Vagina (tissue), 2 donors: ENCODE measurements at regions not wholly inside any gene's neighbourhood (a gene's known extent, or its start where the extent isn't known, plus 50 kb on each side); places are given as distances from the start of the nearest gene placed in this dataset.
A peak's percentile ranks its signal among the peaks of the same experiment; 100 is the strongest.

Experiments used
- DNase-seq, 2 donors: peaks; one replicate each; pipeline ENCODE4 v3.0.0-alpha.2; 2017; ENCODE audit errors: extremely low spot score in 2 of 2
- H3K27ac ChIP-seq: fragments of 200-600 bp; sonication (generic); one replicate; pipeline ENCODE4 v1.5.1; 2019
- H3K27me3 ChIP-seq: fragments of 200-600 bp; sonication (generic); one replicate; pipeline ENCODE4 v1.5.1; 2019
- H3K36me3 ChIP-seq, 2 donors: fragments of 200-600 bp; sonication (generic); one replicate each; pipeline ENCODE4 v1.5.1; 2017 to 2019
- H3K4me1 ChIP-seq: fragments of 200-600 bp; sonication (generic); one replicate; pipeline ENCODE4 v1.5.1; 2019
- H3K4me3 ChIP-seq, 2 donors: fragments of 200-600 bp; sonication (generic); 1 replicate in 1 of 2; 2 replicates in 1 of 2; pipeline ENCODE4 v1.5.1; 2016 to 2019
- H3K9me3 ChIP-seq: fragments of 200-600 bp; sonication (generic); one replicate; pipeline ENCODE4 v1.5.1; 2019
- POLR2A ChIP-seq, 2 donors: fragments of 450-650 bp; IDR thresholded peaks; one replicate each; pipeline ENCODE4 v1.6.1; 2017; ENCODE audit warnings: antibody characterized with exemption in 2 of 2, mild to moderate bottlenecking in 2 of 2, moderate library complexity in 2 of 2
- POLR2AphosphoS5 ChIP-seq, 2 donors: sonication (generic); formaldehyde crosslinking; IDR thresholded peaks; one replicate each; pipeline ENCODE4 v1.9.0; 2017; ENCODE audit warnings: antibody characterized with exemption in 2 of 2, mild to moderate bottlenecking in 2 of 2, low read depth in 1 of 2; ENCODE audit not compliant: insufficient read depth in 1 of 2
- intact Hi-C: fragments of 100-400 bp; cut with DNase I; formaldehyde crosslinking; loops from one replicate; pipeline ENCODE4 v1.15.1; 2023
- TF ChIP-seq, protein P1 (sequence below), 3 experiments: fragments of 450-650 bp in 2 of 3; fragments of 200-600 bp in 1 of 3; sonication (generic) in 1 of 3; IDR thresholded peaks; one replicate each; pipeline ENCODE4 v1.5.1; 2017 to 2019; ENCODE audit warnings: antibody characterized with exemption in 3 of 3, mild to moderate bottlenecking in 2 of 3, moderate library complexity in 2 of 3

DNA sequence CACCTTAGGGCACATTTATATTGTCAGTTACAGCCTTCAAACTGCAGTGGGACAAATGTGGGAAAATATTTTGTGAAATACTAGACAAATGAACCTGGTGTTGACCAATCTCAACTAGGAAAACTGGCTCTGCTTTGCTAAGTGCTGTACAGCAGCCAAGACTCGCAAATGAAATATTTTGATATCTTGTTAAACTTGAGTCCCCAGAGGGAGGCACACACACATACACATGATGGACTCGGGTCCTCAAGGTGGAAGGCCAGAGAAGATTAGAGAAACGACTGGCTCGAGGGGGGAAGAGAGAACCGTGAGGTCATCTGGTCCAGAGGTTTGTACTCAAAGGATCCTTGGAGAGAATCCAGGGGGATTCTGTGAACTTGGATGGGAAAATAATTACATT lies 67.3 kb upstream of the JAG1 start:
- TF ChIP-seq, protein P1, sequence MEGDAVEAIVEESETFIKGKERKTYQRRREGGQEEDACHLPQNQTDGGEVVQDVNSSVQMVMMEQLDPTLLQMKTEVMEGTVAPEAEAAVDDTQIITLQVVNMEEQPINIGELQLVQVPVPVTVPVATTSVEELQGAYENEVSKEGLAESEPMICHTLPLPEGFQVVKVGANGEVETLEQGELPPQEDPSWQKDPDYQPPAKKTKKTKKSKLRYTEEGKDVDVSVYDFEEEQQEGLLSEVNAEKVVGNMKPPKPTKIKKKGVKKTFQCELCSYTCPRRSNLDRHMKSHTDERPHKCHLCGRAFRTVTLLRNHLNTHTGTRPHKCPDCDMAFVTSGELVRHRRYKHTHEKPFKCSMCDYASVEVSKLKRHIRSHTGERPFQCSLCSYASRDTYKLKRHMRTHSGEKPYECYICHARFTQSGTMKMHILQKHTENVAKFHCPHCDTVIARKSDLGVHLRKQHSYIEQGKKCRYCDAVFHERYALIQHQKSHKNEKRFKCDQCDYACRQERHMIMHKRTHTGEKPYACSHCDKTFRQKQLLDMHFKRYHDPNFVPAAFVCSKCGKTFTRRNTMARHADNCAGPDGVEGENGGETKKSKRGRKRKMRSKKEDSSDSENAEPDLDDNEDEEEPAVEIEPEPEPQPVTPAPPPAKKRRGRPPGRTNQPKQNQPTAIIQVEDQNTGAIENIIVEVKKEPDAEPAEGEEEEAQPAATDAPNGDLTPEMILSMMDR (IDR thresholded peaks at IDR 0.05) = no peak
- TF ChIP-seq POLR2A (IDR thresholded peaks at IDR 0.05) (no peak), POLR2AphosphoS5 (IDR thresholded peaks at IDR 0.05; ENCODE audit: insufficient read depth in 1 of 2, low read depth in 1 of 2) (no peak)
- H3K27ac ChIP-seq = peak overlapping the region; percentile 21
- H3K36me3 ChIP-seq = no peaks in the 10 kb centered on the region
- DNase-seq = no peak
- no peaks in the 10 kb centered on the region for H3K27me3 ChIP-seq
- no peak overlapping the region for H3K4me3 ChIP-seq
- peaks cover 28% of the 10 kb centered on the region for H3K4me1 ChIP-seq
- no peaks in the 10 kb centered on the region for H3K9me3 ChIP-seq
- intact Hi-C loops = no loop called here

DNA sequence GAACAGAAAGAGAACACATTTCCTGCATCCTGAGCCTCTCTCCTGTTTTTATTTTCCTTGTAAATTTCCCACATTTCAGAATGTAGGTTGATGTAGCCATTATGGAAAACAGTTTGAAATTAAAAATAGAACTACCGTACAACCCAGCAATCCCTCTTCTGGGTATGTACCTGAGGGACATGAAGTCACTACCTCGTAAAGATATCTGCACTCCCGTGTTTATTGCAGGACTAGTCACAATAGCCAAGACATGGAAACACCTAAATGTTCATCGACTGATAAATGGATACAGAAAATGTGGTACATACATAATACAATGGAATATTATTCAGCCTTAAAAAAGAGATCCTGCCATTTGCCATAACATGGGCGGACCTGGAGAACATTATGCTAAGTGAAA lies 72.0 kb upstream of the JAG1 start:
- Histone ChIP-seq H3K27ac (peak overlapping the region; percentile 14), H3K9me3 (no peaks in the 10 kb centered on the region), H3K4me1 (peaks cover 29% of the 10 kb centered on the region), H3K36me3 (no peaks in the 10 kb centered on the region), H3K27me3 (no peaks in the 10 kb centered on the region), H3K4me3 (no peak overlapping the region)
- TF ChIP-seq, protein P1 (IDR thresholded peaks at IDR 0.05) = no peak
- TF ChIP-seq POLR2AphosphoS5 (IDR thresholded peaks at IDR 0.05; ENCODE audit: insufficient read depth in 1 of 2, low read depth in 1 of 2) = no peak
- no peak for DNase-seq
- intact Hi-C loops = no loop called here

DNA sequence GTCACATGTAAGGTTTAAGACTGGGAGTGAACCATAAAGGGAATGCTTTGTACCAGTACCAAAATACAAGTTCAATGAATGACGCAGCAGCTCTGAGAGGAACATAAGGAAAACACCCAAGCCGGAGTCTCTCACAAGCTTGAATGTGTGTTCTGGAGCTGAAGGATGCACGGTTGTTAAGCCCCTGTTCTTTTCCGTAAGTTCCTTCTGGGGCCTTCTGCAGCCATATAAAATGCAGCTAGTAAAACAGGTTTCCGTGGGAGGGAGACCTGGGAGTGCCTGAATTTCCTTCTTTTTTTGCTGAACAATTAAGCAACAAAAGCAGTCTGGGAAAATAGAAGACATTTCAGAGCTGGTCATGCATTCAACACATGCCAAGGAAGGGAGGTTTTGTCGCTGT lies 73.2 kb upstream of the JAG1 start:
- Histone ChIP-seq H3K4me3 (no peak overlapping the region), H3K27ac (peak overlapping the region; percentile 33), H3K36me3 (no peaks in the 10 kb centered on the region), H3K4me1 (peaks cover 25% of the 10 kb centered on the region), H3K27me3 (no peaks in the 10 kb centered on the region), H3K9me3 (no peaks in the 10 kb centered on the region)
- intact Hi-C loops = no loop called here
- no peak for DNase-seq
- TF ChIP-seq POLR2A (IDR thresholded peaks at IDR 0.05) (no peak), POLR2AphosphoS5 (IDR thresholded peaks at IDR 0.05; ENCODE audit: insufficient read depth in 1 of 2, low read depth in 1 of 2) (peak in 1 of 2 donors; percentile 71)

DNA sequence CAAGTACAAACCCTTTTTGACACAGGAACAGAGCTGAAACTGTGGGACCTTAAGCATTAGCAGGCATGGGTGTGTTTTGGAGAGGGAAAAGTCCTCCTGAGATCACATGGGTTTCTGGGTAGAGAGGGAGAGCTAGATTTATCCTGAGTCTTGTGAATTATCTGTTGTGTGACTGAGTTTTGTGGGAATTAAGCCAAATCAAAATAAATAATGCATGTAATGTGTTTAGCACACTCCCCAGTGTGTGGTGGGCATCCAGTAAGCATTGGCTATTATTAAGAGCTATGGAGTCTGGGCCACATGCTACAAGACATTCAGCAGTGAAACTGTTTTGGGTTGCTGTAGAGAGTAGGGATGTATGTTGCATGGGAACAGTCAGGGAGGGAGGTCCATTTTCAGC lies 75.3 kb upstream of the JAG1 start:
- intact Hi-C loops = no loop called here
- H3K27ac ChIP-seq = no peak overlapping the region
- DNase-seq = no peak

DNA sequence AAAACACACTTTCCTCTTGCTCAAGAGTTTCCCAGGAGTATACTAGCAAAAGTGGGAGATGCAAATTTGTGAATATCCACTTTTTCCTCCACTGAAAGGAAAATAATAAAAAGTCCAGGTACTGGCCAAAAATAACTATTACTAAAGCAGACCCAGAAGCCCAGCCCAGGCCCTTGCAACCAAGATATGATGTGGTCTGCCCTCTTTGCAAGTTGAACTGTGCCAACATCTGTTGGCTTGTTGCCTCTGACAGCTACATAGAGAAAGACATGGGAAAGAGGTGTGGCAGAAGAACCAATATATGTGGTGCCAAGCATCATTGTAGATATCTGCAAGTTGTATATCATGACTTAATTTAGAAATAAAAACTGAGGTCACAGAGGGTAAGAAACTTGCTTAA lies 78.4 kb upstream of the JAG1 start:
- intact Hi-C loops = no loop called here
- Histone ChIP-seq H3K4me3 (no peak overlapping the region), H3K9me3 (no peaks in the 10 kb centered on the region), H3K27ac (no peak overlapping the region), H3K36me3 (no peaks in the 10 kb centered on the region), H3K4me1 (peaks cover 24% of the 10 kb centered on the region), H3K27me3 (no peaks in the 10 kb centered on the region)
- no peak for DNase-seq
- TF ChIP-seq POLR2A (IDR thresholded peaks at IDR 0.05) (no peak), POLR2AphosphoS5 (IDR thresholded peaks at IDR 0.05; ENCODE audit: insufficient read depth in 1 of 2, low read depth in 1 of 2) (no peak)
- TF ChIP-seq, protein P1 (IDR thresholded peaks at IDR 0.05) = no peak

More for the DNA sequence above, 75.3 kb upstream of the JAG1 start:
- Histone ChIP-seq H3K4me3 (no peak overlapping the region), H3K9me3 (no peaks in the 10 kb centered on the region), H3K4me1 (peaks cover 25% of the 10 kb centered on the region), H3K36me3 (no peaks in the 10 kb centered on the region), H3K27me3 (no peaks in the 10 kb centered on the region)
- TF ChIP-seq, protein P1 (IDR thresholded peaks at IDR 0.05) = no peak
- no peak for TF ChIP-seq POLR2A (IDR thresholded peaks at IDR 0.05)
- TF ChIP-seq POLR2AphosphoS5 (IDR thresholded peaks at IDR 0.05; ENCODE audit: insufficient read depth in 1 of 2, low read depth in 1 of 2) = no peak
